ENCODE measurements at regions not wholly inside any gene's neighbourhood (a gene's known extent, or its start where the extent isn't known, plus 50 kb on each side); places are given as distances from the start of the nearest gene placed in this dataset.
"Not testable (repeated sequence)": the region's sequence is repeated elsewhere in the genome, so short reads cannot be mapped to it uniquely, and the experiment has no call there.

- no peak for DNase-seq (ENCODE audit: low read depth)
Measured at GRCh38 chr5:14942212-14942611, 70.6 kb upstream of the ANKH start.

GRCh38 chr5:14937254-14937653, 65.7 kb upstream of the ANKH start:
- no peak for DNase-seq (ENCODE audit: low read depth)

GRCh38 chr5:14936588-14936987, 65.0 kb upstream of the ANKH start:
- DNase-seq (ENCODE audit: low read depth) = no peak

- DNase-seq (ENCODE audit: low read depth) = no peak
Measured at GRCh38 chr5:14935341-14935740, 63.8 kb upstream of the ANKH start.

GRCh38 chr5:14932902-14933469, 61.4 kb upstream of the ANKH start:
- DNase-seq (ENCODE audit: low read depth) = no peak

GRCh38 chr5:14930486-14930885, 58.9 kb upstream of the ANKH start:
- no peak for DNase-seq (ENCODE audit: low read depth)

GRCh38 chr5:14929293-14930065, 57.9 kb upstream of the ANKH start:
- DNase-seq (ENCODE audit: low read depth) = no peak

GRCh38 chr5:14928661-14929060, 57.1 kb upstream of the ANKH start:
- no peak for DNase-seq (ENCODE audit: low read depth)

GRCh38 chr5:14925326-14925725, 53.7 kb upstream of the ANKH start:
- DNase-seq (ENCODE audit: low read depth) = no peak

GRCh38 chr5:14922952-14923351, 51.4 kb upstream of the ANKH start:
- not testable (repeated sequence) for DNase-seq (ENCODE audit: low read depth)

GRCh38 chr5:14922456-14922855, 50.9 kb upstream of the ANKH start:
- no peak for DNase-seq (ENCODE audit: low read depth)

Data from non-pigmented ciliary epithelial cell (primary cell).